HCT116 (cell line): ENCODE measurements at regions not wholly inside any gene's neighbourhood (a gene's known extent, or its start where the extent isn't known, plus 50 kb on each side); places are given as distances from the start of the nearest gene placed in this dataset.

Experiments
- ATAC-seq: fragments of 200-7000 bp; cut with Tn5 transposase; 2 replicates; pipeline ENCODE4 v1.9.1; 2020; ENCODE audit warnings: mild to moderate bottlenecking, moderate library complexity
- BruUV-seq: library from RNA; stranded (reverse); fragments of 400-500 nt; replicated peaks from 2 replicates; lab custom pipeline; 2021; lab: Mats Ljungman, UMichigan
- CTCF ChIA-PET: fragments of 300-600 bp; sonication (Branson Sonifier 250); formaldehyde crosslinking; loops from one replicate; lab custom pipeline; 2021; ENCODE audit warnings: antibody characterized with exemption; lab: Charles Lee
- POLR2A ChIA-PET: fragments of 300-600, 350-600 bp; sonication (Branson Sonifier 250); formaldehyde crosslinking; loops from one replicate; lab custom pipeline; 2021; ENCODE audit warnings: antibody characterized with exemption; lab: Charles Lee
- RAD21 ChIA-PET, 2 experiments: fragments of 300-600 bp; sonication (Branson Sonifier 250); formaldehyde crosslinking; loops; one replicate each; lab custom pipeline; 2023; ENCODE audit warnings: low total read pairs in 2 of 2; ENCODE audit not compliant: uncharacterized antibody in 2 of 2, unreplicated experiment in 2 of 2, low non-redundant PET in 1 of 2; lab: Charles Lee
- DNase-seq: peaks from one replicate; pipeline ENCODE4 v3.0.0-alpha.2; 2010; ENCODE audit warnings: low read depth, low spot score
- H2AFZ ChIP-seq: fragments of 200-600 bp; shearing (Covaris generic), sonication (generic); 2 replicates; pipeline ENCODE4 v1.6.1; 2017; ENCODE audit warnings: low read depth, mixed run types, mixed read lengths, antibody characterized with exemption, low read length; ENCODE audit not compliant: poor library complexity, severe bottlenecking
- H3K27ac ChIP-seq: 2 replicates; pipeline ENCODE4 v1.5.1; 2012; ENCODE audit warnings: low read depth, low read length
- H3K27me3 ChIP-seq: fragments of 200-600 bp; sonication (generic); 2 replicates; pipeline ENCODE4 v1.6.1; 2016; ENCODE audit warnings: mixed run types, low read length, mixed read lengths; ENCODE audit not compliant: insufficient read depth
- H3K36me3 ChIP-seq, 2 experiments: fragments of 200-500 bp in 1 of 2; fragments of 200-600 bp in 1 of 2; sonication (Bioruptor generic) in 1 of 2; sonication (generic) in 1 of 2; 2 replicates each; pipeline versions ENCODE4 v1.5.1 to v1.6.1; 2014 to 2016; ENCODE audit warnings: low read length in 2 of 2, inconsistent platforms in 1 of 2, mixed read lengths in 1 of 2, mixed run types in 1 of 2; ENCODE audit not compliant: insufficient read depth in 2 of 2, control insufficient read depth in 1 of 2
- H3K4me1 ChIP-seq, 2 experiments: fragments of 200-600 bp in 1 of 2; sonication (generic) in 1 of 2; 2 replicates each; pipeline versions ENCODE4 v1.5.1 to v1.6.1; 2012 to 2017; ENCODE audit warnings: low read length in 2 of 2, inconsistent platforms in 1 of 2, mild to moderate bottlenecking in 1 of 2, mixed read lengths in 1 of 2, mixed run types in 1 of 2, moderate library complexity in 1 of 2; ENCODE audit not compliant: insufficient read depth in 2 of 2, control insufficient read depth in 1 of 2
- H3K4me2 ChIP-seq: fragments of 200-600 bp; sonication (generic); 2 replicates; pipeline ENCODE4 v1.6.1; 2017; ENCODE audit warnings: mixed run types, low read length, mixed read lengths
- H3K4me3 ChIP-seq, 2 experiments: fragments of 200-600 bp in 1 of 2; sonication (generic) in 1 of 2; replicated peaks in 1 of 2; 2 replicates each; pipeline ENCODE4 v1.5.1; 2011 to 2016; ENCODE audit warnings: low read length in 2 of 2, control low read depth in 1 of 2, low read depth in 1 of 2, mild to moderate bottlenecking in 1 of 2, mixed read lengths in 1 of 2, mixed run types in 1 of 2
- H3K79me2 ChIP-seq: fragments of 200-600 bp; sonication (generic); 2 replicates; pipeline ENCODE4 v1.6.1; 2017; ENCODE audit warnings: mild to moderate bottlenecking, mixed run types, low read length, moderate library complexity, mixed read lengths; ENCODE audit not compliant: insufficient read depth
- H3K9ac ChIP-seq: fragments of 200-600 bp; sonication (generic); 2 replicates; pipeline ENCODE4 v1.6.1; 2016; ENCODE audit warnings: low read length, mixed read lengths
- H3K9me2 ChIP-seq: fragments of 200-600 bp; sonication (generic), shearing (Covaris generic); 2 replicates; pipeline ENCODE4 v1.6.1; 2017; ENCODE audit warnings: mixed run types, mild to moderate bottlenecking, moderate library complexity; ENCODE audit not compliant: insufficient read depth
- H3K9me3 ChIP-seq, 2 experiments: fragments of 200-500 bp in 1 of 2; fragments of 200-600 bp in 1 of 2; sonication (Bioruptor generic) in 1 of 2; sonication (generic) in 1 of 2; 2 replicates each; pipeline ENCODE4 v1.6.1; 2014 to 2017; ENCODE audit warnings: low read length in 2 of 2, mixed read lengths in 2 of 2, inconsistent platforms in 1 of 2, low read depth in 1 of 2, mild to moderate bottlenecking in 1 of 2, mixed run types in 1 of 2, moderate library complexity in 1 of 2; ENCODE audit not compliant: control insufficient read depth in 1 of 2, insufficient read depth in 1 of 2
- H4K20me1 ChIP-seq: fragments of 200-600 bp; sonication (generic), shearing (Covaris generic); 2 replicates; pipeline ENCODE4 v1.6.1; 2017; ENCODE audit warnings: mixed run types, mild to moderate bottlenecking, moderate library complexity; ENCODE audit not compliant: insufficient read depth
- ATF3 ChIP-seq: IDR thresholded peaks from 2 replicates; pipeline ENCODE4 v1.6.1; 2012
- CBX3 ChIP-seq: IDR thresholded peaks from 2 replicates; pipeline ENCODE4 v1.6.1; 2012; ENCODE audit warnings: low read depth
- CEBPB ChIP-seq: IDR thresholded peaks from 2 replicates; pipeline ENCODE4 v1.6.1; 2012; ENCODE audit warnings: low read depth
- CTCF ChIP-seq, 3 experiments: fragments of 200-600 bp in 1 of 3; sonication (generic) in 1 of 3; IDR thresholded peaks in 2 of 3; conservative IDR thresholded peaks in 1 of 3; 2 replicates each; pipeline ENCODE4 v1.5.1; 2012 to 2017; ENCODE audit warnings: low read depth in 2 of 3, low read length in 2 of 3, antibody characterized with exemption in 1 of 3, borderline replicate concordance in 1 of 3, control low read depth in 1 of 3, mild to moderate bottlenecking in 1 of 3, mixed read lengths in 1 of 3, mixed run types in 1 of 3, moderate library complexity in 1 of 3; ENCODE audit not compliant: insufficient read depth in 1 of 3
- EGR1 ChIP-seq: IDR thresholded peaks from 2 replicates; pipeline ENCODE4 v1.6.1; 2012; ENCODE audit warnings: low read depth
- ELF1 ChIP-seq: IDR thresholded peaks from 2 replicates; pipeline ENCODE4 v1.6.1; 2012; ENCODE audit warnings: low read depth, borderline replicate concordance
- EZH2 ChIP-seq: fragments of 200-600 bp; sonication (generic); IDR thresholded peaks from 2 replicates; pipeline ENCODE4 v1.6.1; 2017; ENCODE audit warnings: antibody characterized with exemption, mixed run types
- FOSL1 ChIP-seq: IDR thresholded peaks from 2 replicates; pipeline ENCODE4 v1.6.1; 2012; ENCODE audit warnings: low read depth
- JUND ChIP-seq: IDR thresholded peaks from 2 replicates; pipeline ENCODE4 v1.6.1; 2012
- MAX ChIP-seq: IDR thresholded peaks from 2 replicates; pipeline ENCODE4 v1.6.1; 2012
- RAD21 ChIP-seq: IDR thresholded peaks from 2 replicates; pipeline ENCODE4 v1.6.1; 2012; ENCODE audit warnings: low read depth, mild to moderate bottlenecking
- REST ChIP-seq: IDR thresholded peaks from 2 replicates; pipeline ENCODE4 v1.6.1; 2012; ENCODE audit warnings: low read depth
- SIN3A ChIP-seq: IDR thresholded peaks from 2 replicates; pipeline ENCODE4 v1.6.1; 2012; ENCODE audit warnings: low read depth
- SRF ChIP-seq: IDR thresholded peaks from 2 replicates; pipeline ENCODE4 v1.6.1; 2012; ENCODE audit warnings: low read depth
- ZBTB33 ChIP-seq: IDR thresholded peaks from 2 replicates; pipeline ENCODE4 v1.6.1; 2011; ENCODE audit warnings: mild to moderate bottlenecking, low read length, moderate library complexity; ENCODE audit not compliant: insufficient replicate concordance; ENCODE audit errors: extremely low read depth
- intact Hi-C: fragments of 100-400 bp; cut with micrococcal nuclease; formaldehyde crosslinking; loops from 2 replicates; pipeline ENCODE4 v1.10.0; 2022

- Histone ChIP-seq H3K4me1 (no peaks in the 10 kb centered on the region), H3K27me3 (no peaks in the 10 kb centered on the region), H3K4me2 (no peak overlapping the region), H3K27ac (no peak overlapping the region), H3K9ac (no peak overlapping the region), H3K9me2 (no peaks in the 10 kb centered on the region), H4K20me1 (no peaks in the 10 kb centered on the region), H2AFZ (no peak overlapping the region), H3K36me3 (no peaks in the 10 kb centered on the region), H3K9me3 (no peaks in the 10 kb centered on the region), H3K4me3 (no peak overlapping the region), H3K79me2 (no peaks in the 10 kb centered on the region)
- no peak for ATAC-seq
- RAD21 ChIA-PET: no interaction called here
- TF ChIP-seq SRF (no peak), CBX3 (no peak), MAX (no peak), CTCF (IDR thresholded peaks at IDR 0.05 in 2 of 3, conservative IDR thresholded peaks at IDR 0.05 in 1 of 3; ENCODE audit: borderline replicate concordance in 1 of 3, insufficient read depth in 1 of 3, low read depth in 2 of 3, low read length in 2 of 3) (no peak), EGR1 (no peak), SIN3A (no peak), FOSL1 (no peak), REST (no peak), ZBTB33 (no peak), EZH2 (no peak), ATF3 (no peak), RAD21 (no peak), JUND (no peak), ELF1 (no peak), CEBPB (no peak)
- no TSS peak for BruUV-seq
- no peak for DNase-seq
- CTCF ChIA-PET: no interaction called here
- POLR2A ChIA-PET: no interaction called here
- intact Hi-C loops: no loop called here
These were observed 215.6 kb downstream of the GPR37 start for GRCh38 chr7:124550036-124550435.
